NCI-H69 (cell line): ENCODE measurements at regions not wholly inside any gene's neighbourhood (a gene's known extent, or its start where the extent isn't known, plus 50 kb on each side); places are given as distances from the start of the nearest gene placed in this dataset.
A peak's percentile ranks its signal among the peaks of the same experiment; 100 is the strongest.
"Not testable (repeated sequence)": the region's sequence is repeated elsewhere in the genome, so short reads cannot be mapped to it uniquely, and the experiment has no call there.

Experiments
- DNase-seq: peaks from one replicate; lab custom pipeline; 2025; lab: John Stamatoyannopoulos, UW

DNA sequence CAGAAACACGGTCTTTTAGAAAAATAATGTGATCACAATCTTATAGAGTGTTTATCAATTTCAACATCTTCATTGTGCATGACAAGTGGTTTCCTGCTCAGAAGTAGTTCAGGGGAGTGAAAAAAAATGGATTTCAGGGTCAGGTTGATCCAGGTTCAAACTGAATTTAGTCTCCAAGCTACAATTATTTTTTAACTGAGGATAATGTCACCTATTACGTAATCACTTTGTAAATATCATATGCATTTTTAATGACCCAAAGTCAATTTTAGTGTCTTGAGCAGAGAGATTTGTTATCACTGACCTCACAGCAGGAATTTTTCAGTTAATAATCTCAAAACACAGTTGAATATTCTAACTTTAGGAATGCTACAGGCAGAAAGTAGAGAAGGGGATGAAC, 627.2 kb upstream of the LUZP2 start:
- DNase-seq = no peak

DNA sequence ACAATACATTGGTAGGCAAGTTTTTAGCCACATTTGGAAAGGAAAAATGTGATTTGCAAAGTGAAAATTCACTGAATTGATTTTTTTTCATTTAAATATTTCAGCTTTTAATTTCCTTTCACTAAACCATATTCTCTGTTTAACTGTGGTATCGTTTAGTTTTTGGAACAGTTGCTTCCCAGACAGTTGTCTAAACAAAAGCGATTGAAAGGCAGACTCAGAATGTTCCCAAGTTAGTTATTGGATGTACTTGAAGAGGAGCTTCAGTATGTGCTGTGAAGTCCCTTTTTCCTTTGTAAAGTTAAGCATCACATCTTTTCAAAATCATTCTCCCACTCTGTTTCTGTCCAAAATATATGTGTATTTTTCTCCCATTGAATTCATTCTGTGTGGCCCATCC, 623.4 kb upstream of the LUZP2 start:
- no peak for DNase-seq

- no peak for DNase-seq
Observed at GRCh38 chr11:23875176-23875850, 621.5 kb upstream of the LUZP2 start.

DNA sequence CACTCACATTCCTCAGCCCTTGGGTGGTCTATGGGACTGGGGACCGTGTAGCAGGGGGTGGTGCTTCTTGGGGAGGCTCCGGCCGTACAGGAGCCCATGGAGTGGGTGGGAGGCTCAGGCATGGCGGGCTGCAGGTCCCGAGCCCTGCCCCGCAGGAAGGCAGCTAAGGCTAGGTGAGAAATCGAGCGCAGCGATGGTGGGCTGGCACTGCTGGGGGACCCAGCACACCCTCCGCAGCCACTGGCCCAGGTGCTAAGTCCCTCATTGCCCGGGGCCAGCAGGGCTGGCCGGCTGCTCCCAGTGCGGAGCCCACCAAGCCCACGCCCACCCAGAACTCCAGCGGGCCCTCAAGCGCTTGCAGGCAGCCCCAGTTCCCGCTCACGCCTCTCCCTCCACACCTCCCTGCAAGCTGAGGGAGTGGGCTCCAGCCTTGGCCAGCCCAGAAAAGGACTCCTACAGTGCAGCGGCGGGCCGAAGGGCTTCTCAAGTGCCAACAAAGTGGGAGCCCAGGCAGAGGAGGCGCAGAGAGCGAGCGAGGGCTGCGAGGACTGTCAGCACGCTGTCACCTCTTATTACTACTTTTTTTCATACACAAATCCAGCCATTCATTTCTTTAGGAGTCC, 613.3 kb upstream of the LUZP2 start:
- DNase-seq = not testable (repeated sequence)

- DNase-seq = no peak
Observed at GRCh38 chr11:23884341-23884740, 612.5 kb upstream of the LUZP2 start.

- no peak for DNase-seq
Observed at GRCh38 chr11:23885801-23886200, 611.1 kb upstream of the LUZP2 start.

DNA sequence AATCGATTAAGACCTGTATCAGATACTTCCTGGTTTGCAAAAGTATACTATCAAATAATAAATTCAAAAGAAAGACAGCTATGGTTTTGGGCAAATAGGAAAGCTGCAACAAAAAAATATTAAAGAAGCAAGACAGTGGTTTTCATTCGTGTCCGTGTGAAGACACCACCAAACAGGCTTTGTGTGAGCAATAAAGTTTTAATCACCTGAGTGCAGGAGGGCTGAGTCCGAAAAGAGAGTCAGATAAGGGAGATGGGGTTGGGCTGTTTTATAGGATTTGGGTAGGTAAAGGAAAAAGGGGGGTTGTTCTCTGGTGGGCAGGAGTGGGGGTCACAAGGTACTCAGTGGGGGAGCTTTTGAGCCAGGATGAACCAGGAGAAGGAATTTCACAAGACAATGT, 609.7 kb upstream of the LUZP2 start:
- DNase-seq = not testable (repeated sequence)

DNA sequence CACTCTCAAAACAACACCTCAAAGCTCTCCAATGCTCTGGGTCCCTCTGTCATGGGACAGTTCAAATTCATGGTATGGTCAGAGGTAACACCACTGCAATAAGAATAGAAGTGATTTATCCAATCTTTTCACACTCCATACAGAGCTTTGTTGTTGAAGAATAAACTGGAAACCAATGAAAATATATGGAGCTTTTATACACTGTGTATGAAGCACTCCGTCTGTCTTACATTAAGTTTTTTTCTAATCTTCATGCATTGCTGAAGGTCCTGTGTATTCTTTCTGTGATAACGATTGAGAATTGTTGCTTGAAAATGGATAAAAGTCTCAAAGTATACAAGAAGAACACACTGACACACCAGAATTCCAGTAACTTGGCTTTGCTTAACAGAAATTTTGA, 603.7 kb upstream of the LUZP2 start:
- DNase-seq = no peak

DNA sequence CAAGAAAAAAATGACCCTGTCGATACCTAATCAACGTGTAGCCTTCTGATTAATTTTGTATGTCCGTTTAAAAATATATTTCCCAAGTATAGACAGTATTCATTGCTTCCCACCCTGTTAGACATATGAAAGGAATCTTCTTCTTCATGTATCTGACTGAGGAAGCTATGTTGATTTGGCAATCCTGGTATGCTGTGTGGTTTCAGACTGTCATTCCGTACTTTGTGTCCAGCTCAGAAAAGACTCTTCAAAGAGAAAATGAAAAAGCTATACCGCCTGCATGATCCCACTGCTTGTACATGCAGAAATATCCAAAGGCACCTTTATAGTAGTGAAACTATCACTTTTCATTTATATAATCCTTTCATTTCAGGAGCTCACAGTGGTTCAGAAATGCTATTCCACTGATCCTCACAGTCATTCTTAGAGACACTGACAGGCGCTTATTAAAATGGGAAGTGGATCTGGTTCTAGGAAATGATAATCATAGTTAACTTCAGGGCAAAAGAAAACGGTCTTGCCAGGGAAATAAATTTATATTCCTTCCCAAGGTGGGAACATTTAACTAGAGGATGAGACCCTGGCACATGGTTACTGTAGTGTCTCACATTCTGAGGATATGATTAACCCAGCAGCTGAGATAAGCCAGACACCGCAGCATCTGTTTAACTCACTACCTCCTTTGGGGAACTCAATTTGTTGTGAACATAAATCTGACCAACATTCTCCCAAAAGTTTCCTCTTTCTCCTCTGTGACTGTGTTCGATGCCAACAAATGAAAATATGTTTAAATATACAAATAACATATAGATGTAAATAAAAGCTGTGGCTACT, 599.2 kb upstream of the LUZP2 start:
- no peak for DNase-seq

- DNase-seq = no peak
Observed at GRCh38 chr11:23903044-23903704, 593.7 kb upstream of the LUZP2 start.

- DNase-seq = no peak
Observed at GRCh38 chr11:23919455-23919854, 577.4 kb upstream of the LUZP2 start.

- no peak for DNase-seq
Observed at GRCh38 chr11:23923357-23923756, 573.5 kb upstream of the LUZP2 start.

DNA sequence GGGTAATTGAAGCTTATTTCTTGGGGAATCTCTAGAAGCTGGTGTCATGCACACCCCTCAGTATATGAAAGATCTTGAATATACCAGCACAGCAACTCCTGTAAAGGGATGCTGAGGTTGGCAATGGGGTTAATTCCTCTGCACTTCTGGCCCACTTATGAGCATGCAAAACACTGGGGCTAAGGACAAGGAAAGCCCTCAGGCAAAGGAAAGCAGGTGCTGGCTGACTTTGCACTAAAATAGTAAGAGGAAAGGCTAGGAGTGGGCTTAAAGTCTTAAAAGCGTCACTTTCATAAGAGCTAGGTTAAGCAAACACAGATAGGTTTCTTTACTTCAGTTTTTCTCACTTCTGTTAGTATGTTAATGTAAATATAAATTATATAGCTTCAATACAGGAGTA, 572.6 kb upstream of the LUZP2 start:
- peak; percentile 11 for DNase-seq

DNA sequence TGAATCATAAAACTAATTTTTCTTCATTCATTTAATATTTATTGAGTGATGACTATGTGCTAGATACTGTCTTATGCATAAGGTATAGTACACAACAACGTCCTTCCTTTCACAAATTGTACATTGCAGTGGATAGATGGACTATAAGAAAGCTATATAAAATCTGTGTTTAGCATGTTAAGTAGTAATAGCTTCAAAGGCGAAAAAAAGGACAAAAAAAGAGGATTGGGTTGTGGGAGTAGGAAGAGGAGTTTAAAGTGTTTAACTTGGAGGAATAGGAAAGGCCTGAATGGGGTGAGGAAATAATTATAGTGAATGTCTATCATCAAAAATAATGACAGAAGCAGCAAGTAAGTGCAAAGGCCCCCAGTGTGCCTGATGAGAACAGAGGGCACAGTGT, 565.4 kb upstream of the LUZP2 start:
- peak; percentile 14 for DNase-seq

DNA sequence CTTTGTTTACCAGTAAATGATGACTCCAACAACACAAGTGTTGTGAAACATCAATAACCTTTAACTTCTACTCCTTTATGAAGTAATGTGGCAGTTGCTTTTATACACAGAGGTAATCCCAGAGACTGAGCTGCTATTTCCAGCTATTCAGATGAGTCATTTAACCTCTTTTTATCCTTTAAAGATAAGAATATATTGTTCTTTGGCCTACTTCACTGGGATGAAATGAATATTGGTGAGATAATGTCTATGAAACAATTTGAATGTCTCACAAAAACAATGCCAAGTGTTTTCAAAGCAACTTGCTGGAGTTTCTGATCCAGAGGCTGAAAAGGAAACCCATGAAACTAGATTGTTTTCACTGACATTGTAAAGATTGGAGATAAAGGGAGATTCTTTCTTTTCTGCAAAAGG, 564.4 kb upstream of the LUZP2 start:
- no peak for DNase-seq

- DNase-seq = no peak
Observed at GRCh38 chr11:23933721-23934120, 563.1 kb upstream of the LUZP2 start.

- not testable (repeated sequence) for DNase-seq
Observed at GRCh38 chr11:23934671-23935270, 562.1 kb upstream of the LUZP2 start.

- not testable (repeated sequence) for DNase-seq
Observed at GRCh38 chr11:23942117-23942815, 554.6 kb upstream of the LUZP2 start.

DNA sequence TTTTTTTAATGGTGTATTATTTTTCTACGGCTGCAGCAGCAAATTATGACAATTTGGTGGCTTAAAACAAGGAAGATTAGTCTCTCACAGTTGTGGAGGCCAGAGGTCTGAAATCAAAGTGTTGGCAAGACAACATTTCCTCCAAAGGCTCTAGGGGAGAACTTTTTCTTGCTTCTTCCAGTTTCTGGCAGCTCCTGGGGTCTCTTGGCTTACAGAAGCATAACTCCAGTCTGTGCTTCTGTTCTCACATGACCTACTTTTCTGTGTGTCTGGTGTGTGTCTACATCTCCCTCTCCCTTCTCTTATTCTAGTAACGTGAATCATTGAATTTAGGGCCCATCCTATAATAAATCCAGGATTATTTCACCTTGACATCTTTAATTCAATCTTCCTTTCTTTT, 551.9 kb upstream of the LUZP2 start:
- DNase-seq = no peak

- DNase-seq = no peak
Observed at GRCh38 chr11:23947883-23948282, 549.0 kb upstream of the LUZP2 start.

DNA sequence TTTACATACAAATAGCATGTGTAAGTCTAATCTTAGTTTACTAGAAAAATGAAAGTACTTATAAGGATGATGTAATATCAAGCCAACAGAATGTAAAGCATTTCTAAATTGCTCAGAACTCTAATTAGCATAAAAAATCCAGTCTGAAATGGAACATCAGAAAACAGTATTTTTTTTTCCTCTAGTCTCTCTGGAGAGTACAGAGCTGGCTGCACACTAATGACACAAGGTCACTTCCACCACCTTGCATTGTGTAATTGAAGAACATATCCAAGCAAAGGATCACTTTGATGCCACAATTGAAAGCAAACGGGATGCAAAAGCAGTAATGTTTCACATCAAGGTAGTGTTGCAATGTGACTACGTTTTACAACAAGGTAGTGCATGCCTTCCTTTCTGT, 548.0 kb upstream of the LUZP2 start:
- DNase-seq = peak; percentile 37
